ENCODE measurements at regions not wholly inside any gene's neighbourhood (a gene's known extent, or its start where the extent isn't known, plus 50 kb on each side); places are given as distances from the start of the nearest gene placed in this dataset.

GRCh38 chr5:2138896-2139295, 256.2 kb upstream of the IRX4 start:
- intact Hi-C loops (cut with micrococcal nuclease): no loop called here
- Histone ChIP-seq H3K9me3 (replicated peaks) (no peaks in the 10 kb centered on the region), H3K36me3 (no peaks in the 10 kb centered on the region), H3K27ac (replicated peaks) (no peak overlapping the region), H3K27me3 (ENCODE audit: low read depth) (peaks cover 91% of the 10 kb centered on the region), H3K4me1 (no peaks in the 10 kb centered on the region), H3K4me3 (no peak overlapping the region)
- no peak for DNase-seq
- TF ChIP-seq CTCF (IDR thresholded peaks at IDR 0.05; ENCODE audit: borderline replicate concordance): no peak

- Histone ChIP-seq H3K36me3 (no peaks in the 10 kb centered on the region), H3K4me1 (no peaks in the 10 kb centered on the region), H3K27ac (replicated peaks) (no peak overlapping the region), H3K27me3 (ENCODE audit: low read depth) (peaks cover 94% of the 10 kb centered on the region), H3K4me3 (no peak overlapping the region), H3K9me3 (replicated peaks) (no peaks in the 10 kb centered on the region)
- no peak for DNase-seq
- TF ChIP-seq CTCF (IDR thresholded peaks at IDR 0.05; ENCODE audit: borderline replicate concordance): no peak
- intact Hi-C loops (cut with micrococcal nuclease): no loop called here
These were observed 254.8 kb upstream of the IRX4 start for GRCh38 chr5:2137444-2138050.

GRCh38 chr5:2136728-2137333, 254.1 kb upstream of the IRX4 start:
- no peak for TF ChIP-seq CTCF (IDR thresholded peaks at IDR 0.05; ENCODE audit: borderline replicate concordance)
- H3K4me3 ChIP-seq: no peak overlapping the region
- no peak overlapping the region for H3K27ac ChIP-seq (replicated peaks)
- intact Hi-C loops (cut with micrococcal nuclease): no loop called here
- H3K27me3 ChIP-seq (ENCODE audit: low read depth): peaks cover 94% of the 10 kb centered on the region
- H3K4me1 ChIP-seq: no peaks in the 10 kb centered on the region
- no peaks in the 10 kb centered on the region for H3K36me3 ChIP-seq
- DNase-seq: no peak
- no peaks in the 10 kb centered on the region for H3K9me3 ChIP-seq (replicated peaks)

- no peak for TF ChIP-seq CTCF (IDR thresholded peaks at IDR 0.05; ENCODE audit: borderline replicate concordance)
- peaks cover 89% of the 10 kb centered on the region for H3K27me3 ChIP-seq (ENCODE audit: low read depth)
- H3K4me3 ChIP-seq: no peak overlapping the region
- intact Hi-C loops (cut with micrococcal nuclease): no loop called here
- H3K27ac ChIP-seq (replicated peaks): no peak overlapping the region
- H3K4me1 ChIP-seq: no peaks in the 10 kb centered on the region
- no peaks in the 10 kb centered on the region for H3K9me3 ChIP-seq (replicated peaks)
- DNase-seq: no peak
- no peaks in the 10 kb centered on the region for H3K36me3 ChIP-seq
These were observed 253.1 kb upstream of the IRX4 start for GRCh38 chr5:2135833-2136232.

- no peak for TF ChIP-seq CTCF (IDR thresholded peaks at IDR 0.05; ENCODE audit: borderline replicate concordance)
- intact Hi-C loops (cut with micrococcal nuclease): no loop called here
- Histone ChIP-seq H3K9me3 (replicated peaks) (no peaks in the 10 kb centered on the region), H3K4me3 (peak overlapping the region; percentile 14), H3K36me3 (no peaks in the 10 kb centered on the region), H3K27ac (replicated peaks) (no peak overlapping the region), H3K4me1 (no peaks in the 10 kb centered on the region), H3K27me3 (ENCODE audit: low read depth) (peaks cover 89% of the 10 kb centered on the region)
- no peak for DNase-seq
These were observed 252.6 kb upstream of the IRX4 start for GRCh38 chr5:2135354-2135753.

All from left ventricle myocardium inferior (tissue), 1 donor.